HCT116 (cell line): ENCODE measurements at regions not wholly inside any gene's neighbourhood (a gene's known extent, or its start where the extent isn't known, plus 50 kb on each side); places are given as distances from the start of the nearest gene placed in this dataset.

ENCODE experiments used
- ATAC-seq: fragments of 200-7000 bp; cut with Tn5 transposase; 2 replicates; pipeline ENCODE4 v1.9.1; 2020; ENCODE audit warnings: mild to moderate bottlenecking, moderate library complexity
- BruUV-seq: library from RNA; stranded (reverse); fragments of 400-500 nt; replicated peaks from 2 replicates; lab custom pipeline; 2021; lab: Mats Ljungman, UMichigan
- CTCF ChIA-PET: fragments of 300-600 bp; sonication (Branson Sonifier 250); formaldehyde crosslinking; loops from one replicate; lab custom pipeline; 2021; ENCODE audit warnings: antibody characterized with exemption; lab: Charles Lee
- POLR2A ChIA-PET: fragments of 300-600, 350-600 bp; sonication (Branson Sonifier 250); formaldehyde crosslinking; loops from one replicate; lab custom pipeline; 2021; ENCODE audit warnings: antibody characterized with exemption; lab: Charles Lee
- RAD21 ChIA-PET, 2 experiments: fragments of 300-600 bp; sonication (Branson Sonifier 250); formaldehyde crosslinking; loops; one replicate each; lab custom pipeline; 2023; ENCODE audit warnings: low total read pairs in 2 of 2; ENCODE audit not compliant: uncharacterized antibody in 2 of 2, unreplicated experiment in 2 of 2, low non-redundant PET in 1 of 2; lab: Charles Lee
- DNase-seq: peaks from one replicate; pipeline ENCODE4 v3.0.0-alpha.2; 2010; ENCODE audit warnings: low read depth, low spot score
- H2AFZ ChIP-seq: fragments of 200-600 bp; shearing (Covaris generic), sonication (generic); 2 replicates; pipeline ENCODE4 v1.6.1; 2017; ENCODE audit warnings: low read depth, mixed run types, mixed read lengths, antibody characterized with exemption, low read length; ENCODE audit not compliant: poor library complexity, severe bottlenecking
- H3K27ac ChIP-seq: 2 replicates; pipeline ENCODE4 v1.5.1; 2012; ENCODE audit warnings: low read depth, low read length
- H3K27me3 ChIP-seq: fragments of 200-600 bp; sonication (generic); 2 replicates; pipeline ENCODE4 v1.6.1; 2016; ENCODE audit warnings: mixed run types, low read length, mixed read lengths; ENCODE audit not compliant: insufficient read depth
- H3K36me3 ChIP-seq, 2 experiments: fragments of 200-500 bp in 1 of 2; fragments of 200-600 bp in 1 of 2; sonication (Bioruptor generic) in 1 of 2; sonication (generic) in 1 of 2; 2 replicates each; pipeline versions ENCODE4 v1.5.1 to v1.6.1; 2014 to 2016; ENCODE audit warnings: low read length in 2 of 2, inconsistent platforms in 1 of 2, mixed read lengths in 1 of 2, mixed run types in 1 of 2; ENCODE audit not compliant: insufficient read depth in 2 of 2, control insufficient read depth in 1 of 2
- H3K4me1 ChIP-seq, 2 experiments: fragments of 200-600 bp in 1 of 2; sonication (generic) in 1 of 2; 2 replicates each; pipeline versions ENCODE4 v1.5.1 to v1.6.1; 2012 to 2017; ENCODE audit warnings: low read length in 2 of 2, inconsistent platforms in 1 of 2, mild to moderate bottlenecking in 1 of 2, mixed read lengths in 1 of 2, mixed run types in 1 of 2, moderate library complexity in 1 of 2; ENCODE audit not compliant: insufficient read depth in 2 of 2, control insufficient read depth in 1 of 2
- H3K4me2 ChIP-seq: fragments of 200-600 bp; sonication (generic); 2 replicates; pipeline ENCODE4 v1.6.1; 2017; ENCODE audit warnings: mixed run types, low read length, mixed read lengths
- H3K4me3 ChIP-seq, 2 experiments: fragments of 200-600 bp in 1 of 2; sonication (generic) in 1 of 2; replicated peaks in 1 of 2; 2 replicates each; pipeline ENCODE4 v1.5.1; 2011 to 2016; ENCODE audit warnings: low read length in 2 of 2, control low read depth in 1 of 2, low read depth in 1 of 2, mild to moderate bottlenecking in 1 of 2, mixed read lengths in 1 of 2, mixed run types in 1 of 2
- H3K79me2 ChIP-seq: fragments of 200-600 bp; sonication (generic); 2 replicates; pipeline ENCODE4 v1.6.1; 2017; ENCODE audit warnings: mild to moderate bottlenecking, mixed run types, low read length, moderate library complexity, mixed read lengths; ENCODE audit not compliant: insufficient read depth
- H3K9ac ChIP-seq: fragments of 200-600 bp; sonication (generic); 2 replicates; pipeline ENCODE4 v1.6.1; 2016; ENCODE audit warnings: low read length, mixed read lengths
- H3K9me2 ChIP-seq: fragments of 200-600 bp; sonication (generic), shearing (Covaris generic); 2 replicates; pipeline ENCODE4 v1.6.1; 2017; ENCODE audit warnings: mixed run types, mild to moderate bottlenecking, moderate library complexity; ENCODE audit not compliant: insufficient read depth
- H3K9me3 ChIP-seq, 2 experiments: fragments of 200-500 bp in 1 of 2; fragments of 200-600 bp in 1 of 2; sonication (Bioruptor generic) in 1 of 2; sonication (generic) in 1 of 2; 2 replicates each; pipeline ENCODE4 v1.6.1; 2014 to 2017; ENCODE audit warnings: low read length in 2 of 2, mixed read lengths in 2 of 2, inconsistent platforms in 1 of 2, low read depth in 1 of 2, mild to moderate bottlenecking in 1 of 2, mixed run types in 1 of 2, moderate library complexity in 1 of 2; ENCODE audit not compliant: control insufficient read depth in 1 of 2, insufficient read depth in 1 of 2
- H4K20me1 ChIP-seq: fragments of 200-600 bp; sonication (generic), shearing (Covaris generic); 2 replicates; pipeline ENCODE4 v1.6.1; 2017; ENCODE audit warnings: mixed run types, mild to moderate bottlenecking, moderate library complexity; ENCODE audit not compliant: insufficient read depth
- EZH2 ChIP-seq: fragments of 200-600 bp; sonication (generic); IDR thresholded peaks from 2 replicates; pipeline ENCODE4 v1.6.1; 2017; ENCODE audit warnings: antibody characterized with exemption, mixed run types
- POLR2AphosphoS5 ChIP-seq: IDR thresholded peaks from 2 replicates; pipeline ENCODE4 v1.6.1; 2011; ENCODE audit warnings: mild to moderate bottlenecking, low read depth, low read length, moderate library complexity
- RAD21 ChIP-seq: IDR thresholded peaks from 2 replicates; pipeline ENCODE4 v1.6.1; 2012; ENCODE audit warnings: low read depth, mild to moderate bottlenecking
- SRF ChIP-seq: IDR thresholded peaks from 2 replicates; pipeline ENCODE4 v1.6.1; 2012; ENCODE audit warnings: low read depth
- TCF7L2 ChIP-seq: IDR thresholded peaks from 2 replicates; pipeline ENCODE4 v1.7.0; 2011; ENCODE audit warnings: borderline replicate concordance, inconsistent platforms; ENCODE audit not compliant: insufficient read depth, insufficient read length; ENCODE audit errors: extremely low read depth
- YY1 ChIP-seq: IDR thresholded peaks from 2 replicates; pipeline ENCODE4 v1.6.1; 2011; ENCODE audit warnings: low read length, low read depth, moderate library complexity, mild to moderate bottlenecking; ENCODE audit not compliant: insufficient replicate concordance; ENCODE audit errors: extremely low read depth
- intact Hi-C: fragments of 100-400 bp; cut with micrococcal nuclease; formaldehyde crosslinking; loops from 2 replicates; pipeline ENCODE4 v1.10.0; 2022
- TF ChIP-seq, protein P1 (sequence below): IDR thresholded peaks from 2 replicates; pipeline ENCODE4 v1.6.1; 2011; ENCODE audit warnings: mild to moderate bottlenecking, low read length, moderate library complexity; ENCODE audit not compliant: insufficient replicate concordance; ENCODE audit errors: extremely low read depth

DNA sequence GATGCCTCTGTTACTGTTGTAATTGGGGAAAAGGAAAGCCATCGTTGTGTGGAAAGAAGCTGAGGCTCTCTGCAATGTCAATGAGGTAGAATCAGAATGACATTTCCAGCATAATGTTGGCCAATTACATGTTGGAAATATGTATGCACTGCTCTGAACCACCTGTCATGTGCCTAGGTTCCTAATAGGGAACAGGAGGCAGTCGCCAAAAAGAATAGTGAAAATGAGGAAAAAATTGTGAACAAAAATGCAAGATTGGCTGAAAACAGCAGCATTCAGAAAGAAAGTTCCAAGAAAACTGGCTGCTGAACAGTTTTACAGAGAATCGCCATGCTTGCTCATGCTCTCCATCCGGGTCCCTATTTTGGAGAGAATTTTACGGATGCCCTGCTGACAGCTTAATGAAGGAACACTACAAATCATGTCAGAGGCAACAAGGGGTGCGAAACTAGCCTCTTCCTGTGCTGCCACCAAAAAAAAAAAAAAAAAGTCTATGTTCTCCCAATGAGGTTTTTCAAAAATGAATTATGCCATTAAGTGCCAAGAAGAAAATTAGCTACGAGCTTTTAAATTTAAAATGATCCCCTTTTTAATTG lies 305.9 kb upstream of the ARRDC4 start (continued):
- TF ChIP-seq POLR2AphosphoS5, result no peak
- TF ChIP-seq SRF, result no peak
- TF ChIP-seq, all 23 proteins: peak for 0

DNA sequence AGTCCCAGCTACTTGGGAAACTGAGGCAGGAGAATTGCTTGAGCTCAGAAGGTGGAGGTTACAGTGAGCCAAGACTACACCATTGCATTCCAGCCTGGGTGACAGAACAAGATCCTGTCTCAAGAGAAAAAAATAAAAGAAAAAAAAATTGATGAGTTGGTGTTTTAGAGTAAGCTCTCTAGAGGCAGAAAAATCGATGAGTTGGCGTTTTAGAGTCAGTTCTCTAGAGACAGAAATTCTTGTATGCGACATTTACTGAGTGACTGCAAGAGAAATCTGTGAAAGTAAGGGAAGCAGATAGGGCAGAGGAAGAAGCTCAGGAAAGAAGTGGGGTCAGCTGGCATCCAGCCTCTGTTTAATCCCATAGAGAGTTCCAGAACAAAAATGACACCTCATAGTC lies 298.7 kb upstream of the ARRDC4 start:
- no peak overlapping the region for H3K4me3 ChIP-seq
- CTCF ChIA-PET, result no interaction called here
- H3K9me2 ChIP-seq, result no peaks in the 10 kb centered on the region
- no peak overlapping the region for H3K27ac ChIP-seq
- BruUV-seq, result no TSS peak
- no peak for ATAC-seq
- POLR2A ChIA-PET, result no interaction called here
- H2AFZ ChIP-seq, result no peak overlapping the region
- DNase-seq, result no peak
- H3K27me3 ChIP-seq, result no peaks in the 10 kb centered on the region
- no peaks in the 10 kb centered on the region for H3K79me2 ChIP-seq
- intact Hi-C loops, result no loop called here
- H3K9me3 ChIP-seq, result peaks cover 0 to 3% of the 10 kb centered on the region in 2 experiments; a peak in 2 of 4 replicates
- RAD21 ChIA-PET, result no interaction called here
- H3K9ac ChIP-seq, result no peak overlapping the region
- no peaks in the 10 kb centered on the region for H3K36me3 ChIP-seq
- H4K20me1 ChIP-seq, result no peaks in the 10 kb centered on the region; the same call in 1 of the 2 replicates
- TF ChIP-seq EZH2, result no peak
- TF ChIP-seq, protein P1, sequence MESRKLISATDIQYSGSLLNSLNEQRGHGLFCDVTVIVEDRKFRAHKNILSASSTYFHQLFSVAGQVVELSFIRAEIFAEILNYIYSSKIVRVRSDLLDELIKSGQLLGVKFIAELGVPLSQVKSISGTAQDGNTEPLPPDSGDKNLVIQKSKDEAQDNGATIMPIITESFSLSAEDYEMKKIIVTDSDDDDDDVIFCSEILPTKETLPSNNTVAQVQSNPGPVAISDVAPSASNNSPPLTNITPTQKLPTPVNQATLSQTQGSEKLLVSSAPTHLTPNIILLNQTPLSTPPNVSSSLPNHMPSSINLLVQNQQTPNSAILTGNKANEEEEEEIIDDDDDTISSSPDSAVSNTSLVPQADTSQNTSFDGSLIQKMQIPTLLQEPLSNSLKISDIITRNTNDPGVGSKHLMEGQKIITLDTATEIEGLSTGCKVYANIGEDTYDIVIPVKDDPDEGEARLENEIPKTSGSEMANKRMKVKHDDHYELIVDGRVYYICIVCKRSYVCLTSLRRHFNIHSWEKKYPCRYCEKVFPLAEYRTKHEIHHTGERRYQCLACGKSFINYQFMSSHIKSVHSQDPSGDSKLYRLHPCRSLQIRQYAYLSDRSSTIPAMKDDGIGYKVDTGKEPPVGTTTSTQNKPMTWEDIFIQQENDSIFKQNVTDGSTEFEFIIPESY, result no peak
- no peak for TF ChIP-seq YY1
- no peak for TF ChIP-seq TCF7L2
- TF ChIP-seq RAD21, result no peak
- H3K4me2 ChIP-seq, result no peak overlapping the region
- no peaks in the 10 kb centered on the region for H3K4me1 ChIP-seq
